PFSK-1 (cell line): ENCODE measurements at regions not wholly inside any gene's neighbourhood (a gene's known extent, or its start where the extent isn't known, plus 50 kb on each side); places are given as distances from the start of the nearest gene placed in this dataset.

Experiments used
- FOXP2 ChIP-seq: optimal IDR thresholded peaks from 2 replicates; pipeline ENCODE3; 2011; ENCODE audit warnings: borderline replicate concordance, control low read depth, inconsistent platforms; ENCODE audit not compliant: insufficient read depth; ENCODE audit errors: extremely low read length, extremely low read depth
- POLR2AphosphoS5 ChIP-seq: IDR thresholded peaks from 2 replicates; pipeline ENCODE4 v1.6.1; 2012; ENCODE audit warnings: low read depth, mild to moderate bottlenecking, control low read depth, low read length, moderate library complexity
- REST ChIP-seq, 2 experiments: IDR thresholded peaks; 2 replicates each; pipeline versions ENCODE4 v1.6.1 to v1.8.0; 2011 to 2012; ENCODE audit warnings: low read depth in 2 of 2, low read length in 2 of 2, control low read depth in 1 of 2, inconsistent platforms in 1 of 2, mild to moderate bottlenecking in 1 of 2, moderate library complexity in 1 of 2; ENCODE audit not compliant: insufficient read depth in 1 of 2
- SIN3A ChIP-seq: IDR thresholded peaks from 2 replicates; pipeline ENCODE4 v1.6.1; 2012; ENCODE audit warnings: mild to moderate bottlenecking, low read length, moderate library complexity, borderline replicate concordance; ENCODE audit not compliant: insufficient read depth
- TAF1 ChIP-seq: IDR thresholded peaks from 2 replicates; pipeline ENCODE4 v1.6.1; 2012; ENCODE audit warnings: low read length, control low read depth, borderline replicate concordance; ENCODE audit not compliant: insufficient read depth

GRCh38 chr3:145815707-145816413 is 345.1 kb downstream of the PLOD2 start:
- TF ChIP-seq REST (IDR thresholded peaks at IDR 0.05; ENCODE audit: insufficient read depth in 1 of 2, low read depth in 2 of 2, low read length in 2 of 2) (no peak), POLR2AphosphoS5 (no peak), SIN3A (no peak), TAF1 (no peak), FOXP2 (no peak)

GRCh38 chr3:145817870-145818483 is 343.0 kb downstream of the PLOD2 start:
- TF ChIP-seq SIN3A: no peak
- no peak for TF ChIP-seq REST (IDR thresholded peaks at IDR 0.05; ENCODE audit: insufficient read depth in 1 of 2, low read depth in 2 of 2, low read length in 2 of 2)
- no peak for TF ChIP-seq TAF1
- no peak for TF ChIP-seq FOXP2
- no peak for TF ChIP-seq POLR2AphosphoS5

GRCh38 chr3:145820170-145820569 is 340.8 kb downstream of the PLOD2 start:
- TF ChIP-seq REST (IDR thresholded peaks at IDR 0.05; ENCODE audit: insufficient read depth in 1 of 2, low read depth in 2 of 2, low read length in 2 of 2) (no peak), FOXP2 (no peak), TAF1 (no peak), POLR2AphosphoS5 (no peak), SIN3A (no peak)

- no peak for TF ChIP-seq POLR2AphosphoS5
- no peak for TF ChIP-seq REST (IDR thresholded peaks at IDR 0.05; ENCODE audit: insufficient read depth in 1 of 2, low read depth in 2 of 2, low read length in 2 of 2)
- no peak for TF ChIP-seq FOXP2
Observed at GRCh38 chr3:145842294-145842902, 318.6 kb downstream of the PLOD2 start.
